Panc1 (cell line): ENCODE measurements at regions not wholly inside any gene's neighbourhood (a gene's known extent, or its start where the extent isn't known, plus 50 kb on each side); places are given as distances from the start of the nearest gene placed in this dataset.
"Not testable (repeated sequence)": the region's sequence is repeated elsewhere in the genome, so short reads cannot be mapped to it uniquely, and the experiment has no call there.

Experiments used
- ATAC-seq: fragments of 200-7000 bp; cut with Tn5 transposase; 2 replicates; pipeline ENCODE4 v1.9.1; 2020; ENCODE audit warnings: mild to moderate bottlenecking, moderate library complexity
- BruUV-seq: library from RNA; stranded (reverse); fragments of 400-500 nt; replicated peaks from 2 replicates; lab custom pipeline; 2021; lab: Mats Ljungman, UMichigan
- CTCF ChIA-PET: fragments of 300-600 bp; sonication (Branson Sonifier 250); formaldehyde crosslinking; loops from one replicate; lab custom pipeline; 2022; ENCODE audit warnings: antibody characterized with exemption; lab: Charles Lee
- POLR2A ChIA-PET: fragments of 300-600 bp; sonication (Branson Sonifier 250); formaldehyde crosslinking; loops from one replicate; lab custom pipeline; 2022; ENCODE audit warnings: antibody characterized with exemption; lab: Charles Lee
- DNase-seq: peaks from one replicate; pipeline ENCODE4 v3.0.0-alpha.2; 2010; ENCODE audit warnings: low read depth, low spot score
- H3K27ac ChIP-seq: 2 replicates; pipeline ENCODE4 v1.5.1; 2011; ENCODE audit warnings: mild to moderate bottlenecking, low read length, inconsistent platforms
- H3K27me3 ChIP-seq: fragments of 200-500 bp; sonication (Bioruptor generic); 2 replicates; pipeline ENCODE4 v1.6.0; 2014; ENCODE audit warnings: low read length, inconsistent platforms; ENCODE audit not compliant: control insufficient read depth, insufficient read depth
- H3K36me3 ChIP-seq: fragments of 200-500 bp; sonication (Bioruptor generic); 2 replicates; pipeline ENCODE4 v1.5.1; 2014; ENCODE audit warnings: inconsistent platforms, mild to moderate bottlenecking, low read length, moderate library complexity; ENCODE audit not compliant: control insufficient read depth, insufficient read depth
- H3K4me1 ChIP-seq: 2 replicates; pipeline ENCODE4 v1.5.1; 2011; ENCODE audit warnings: inconsistent platforms, mild to moderate bottlenecking, low read length, moderate library complexity; ENCODE audit not compliant: control insufficient read depth, insufficient read depth
- H3K4me3 ChIP-seq, 2 experiments: 2 replicates each; pipeline ENCODE4 v1.5.1; 2011 to 2012; ENCODE audit warnings: low read depth in 2 of 2, low read length in 2 of 2, mild to moderate bottlenecking in 2 of 2, inconsistent platforms in 1 of 2, moderate library complexity in 1 of 2
- H3K9me3 ChIP-seq: fragments of 200-500 bp; sonication (Bioruptor generic); 2 replicates; pipeline ENCODE4 v1.5.1; 2014; ENCODE audit warnings: low read depth, mild to moderate bottlenecking, inconsistent platforms, low read length, moderate library complexity; ENCODE audit not compliant: control insufficient read depth, insufficient read depth
- CTCF ChIP-seq: fragments of 450-650 bp; IDR thresholded peaks from 2 replicates; pipeline ENCODE4 v1.5.1; 2017; ENCODE audit warnings: mild to moderate bottlenecking
- SIN3A ChIP-seq: IDR thresholded peaks from 2 replicates; pipeline ENCODE4 v1.6.1; 2012; ENCODE audit warnings: low read depth, mild to moderate bottlenecking, low read length, moderate library complexity, borderline replicate concordance; ENCODE audit not compliant: insufficient read depth
- TCF7L2 ChIP-seq: IDR thresholded peaks from 2 replicates; pipeline ENCODE4 v1.6.1; 2011; ENCODE audit warnings: mild to moderate bottlenecking, low read depth, low read length, inconsistent platforms
- in situ Hi-C: cut with HindIII; loops from 2 replicates; pipeline ENCODE4 v1.10.0; 2016; ENCODE audit warnings: low sequenced_read_pairs, low pct_unique_long_range_greater_than_20kb
- intact Hi-C: fragments of 100-400 bp; cut with micrococcal nuclease; formaldehyde crosslinking; loops from one replicate; pipeline ENCODE4 v1.10.0; 2022; ENCODE audit not compliant: unreplicated experiment

DNA sequence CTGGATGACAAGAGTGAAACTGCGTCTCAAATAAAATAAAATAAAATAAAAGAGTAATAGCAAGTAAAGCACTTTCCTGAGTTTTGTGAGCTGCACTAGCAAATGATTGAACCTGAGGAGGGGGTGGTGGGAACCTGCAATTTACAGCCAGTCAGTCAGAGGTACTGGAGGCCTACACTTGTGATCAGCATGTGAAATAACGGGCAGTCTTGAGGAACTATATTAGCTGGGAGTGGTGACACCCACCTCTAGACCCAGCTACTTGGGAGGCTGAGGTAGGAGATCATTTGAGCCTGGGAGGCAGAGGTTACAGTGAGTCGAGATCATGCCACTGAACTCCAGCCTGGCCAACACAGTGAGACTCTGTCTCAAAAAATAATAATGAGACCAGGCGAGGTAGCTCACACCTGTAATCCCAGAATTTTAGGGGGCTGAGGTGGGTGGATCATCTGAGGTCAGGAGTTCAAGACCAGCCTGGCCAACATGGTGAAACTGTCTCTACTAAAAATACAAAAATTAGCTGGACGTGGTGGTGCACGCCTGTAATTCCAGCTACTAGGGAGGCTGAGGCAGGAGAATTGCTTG is 537.1 kb upstream of the HTR2C start:
- CTCF ChIA-PET = no interaction called here
- Histone ChIP-seq H3K9me3 (no peaks in the 10 kb centered on the region), H3K4me1 (no peaks in the 10 kb centered on the region), H3K27ac (no peak overlapping the region), H3K36me3 (no peaks in the 10 kb centered on the region), H3K4me3 (no peak overlapping the region), H3K27me3 (no peaks in the 10 kb centered on the region)
- DNase-seq (no peak), ATAC-seq (no peak)
- POLR2A ChIA-PET = interaction anchor here (0.7 kb wide), 1 partner anchor 34 kb away, joined by 7 read pairs; no protein-coding TSS in a partner anchor
- intact Hi-C loops = no loop called here
- BruUV-seq = no TSS peak
- in situ Hi-C loops = no loop called here
- TF ChIP-seq TCF7L2 = no peak
- TF ChIP-seq SIN3A = no peak

GRCh38 chrX:114041470-114041869 is 542.4 kb upstream of the HTR2C start:
- POLR2A ChIA-PET, ATAC-seq, intact Hi-C loops, H3K27me3 ChIP-seq, H3K9me3 ChIP-seq, H3K27ac ChIP-seq, BruUV-seq, H3K4me3 ChIP-seq, H3K4me1 ChIP-seq, DNase-seq, CTCF ChIA-PET, H3K36me3 ChIP-seq, in situ Hi-C loops: not testable (repeated sequence)

GRCh38 chrX:114040661-114041269 is 543.1 kb upstream of the HTR2C start:
- CTCF ChIA-PET, POLR2A ChIA-PET, in situ Hi-C loops, intact Hi-C loops, H3K4me3 ChIP-seq, H3K36me3 ChIP-seq, DNase-seq, H3K27ac ChIP-seq, ATAC-seq, H3K9me3 ChIP-seq, H3K27me3 ChIP-seq, BruUV-seq, H3K4me1 ChIP-seq: not testable (repeated sequence)

GRCh38 chrX:114040111-114040510 is 543.8 kb upstream of the HTR2C start:
- CTCF ChIA-PET, in situ Hi-C loops, H3K4me1 ChIP-seq, intact Hi-C loops, H3K4me3 ChIP-seq, H3K27ac ChIP-seq, POLR2A ChIA-PET, H3K9me3 ChIP-seq, ATAC-seq, H3K36me3 ChIP-seq, DNase-seq, H3K27me3 ChIP-seq, BruUV-seq: not testable (repeated sequence)

DNA sequence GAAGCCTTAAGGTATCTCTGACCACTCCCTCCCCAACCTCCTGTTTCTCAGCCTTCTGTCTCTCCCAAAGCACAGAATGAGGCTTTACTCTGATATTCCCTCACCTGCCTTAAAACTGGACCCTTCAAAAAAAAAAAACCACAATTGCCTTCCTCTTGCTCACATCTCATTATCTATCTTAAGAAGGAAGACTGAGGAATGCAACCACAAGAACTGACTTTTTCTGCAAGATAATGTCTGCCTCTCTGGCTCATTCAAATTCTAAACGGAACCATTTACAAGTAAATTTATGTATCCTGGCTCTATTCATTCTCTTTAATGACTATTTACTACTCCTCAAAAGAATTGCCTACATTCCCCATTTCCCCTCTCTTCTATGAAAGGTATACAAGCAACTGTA is 545.5 kb upstream of the HTR2C start:
- Histone ChIP-seq H3K36me3 (no peaks in the 10 kb centered on the region), H3K27me3 (no peaks in the 10 kb centered on the region), H3K4me1 (no peaks in the 10 kb centered on the region), H3K4me3 (no peak overlapping the region), H3K27ac (no peak overlapping the region), H3K9me3 (no peaks in the 10 kb centered on the region)
- CTCF ChIA-PET = no interaction called here
- intact Hi-C loops (no loop called here), in situ Hi-C loops (no loop called here)
- ATAC-seq (no peak), DNase-seq (no peak)
- POLR2A ChIA-PET = interaction anchor here (0.6 kb wide), 1 partner anchor 12 kb away, joined by 5 read pairs; no protein-coding TSS in a partner anchor
- TF ChIP-seq CTCF = no peak
- no TSS peak for BruUV-seq
